Stimulated activated CD8-positive, alpha-beta memory T cell treated with anti-CD3 and anti-CD28 coated beads, Interleukin-4, amount 100 ng/mL, for 24 hours (primary cell): ENCODE measurements at regions not wholly inside any gene's neighbourhood (a gene's known extent, or its start where the extent isn't known, plus 50 kb on each side); places are given as distances from the start of the nearest gene placed in this dataset.
A peak's percentile ranks its signal among the peaks of the same experiment; 100 is the strongest.

ENCODE experiments used
- DNase-seq: peaks from one replicate; pipeline ENCODE4 v3.0.0-alpha.2; 2020; ENCODE audit warnings: low read depth

DNA sequence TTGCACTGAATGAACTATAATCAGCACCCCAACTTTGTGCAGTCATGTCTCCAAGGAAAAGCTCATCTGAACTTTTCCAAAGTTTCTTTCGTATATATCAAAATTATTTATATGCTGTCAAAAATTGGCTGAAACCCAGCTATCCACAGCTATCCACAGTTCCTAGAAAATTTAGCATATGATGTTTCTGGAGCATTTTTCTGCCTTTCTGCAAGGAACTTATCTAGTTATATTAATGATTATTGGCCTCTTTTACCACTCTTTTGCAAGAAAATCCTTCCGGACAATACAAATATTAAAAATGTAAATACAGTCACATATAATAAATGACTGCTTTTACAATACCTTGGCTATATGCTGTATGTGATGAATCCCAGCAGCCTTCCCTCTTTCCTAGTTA, 270.2 kb downstream of the TMEM167A start:
- DNase-seq = no peak

DNA sequence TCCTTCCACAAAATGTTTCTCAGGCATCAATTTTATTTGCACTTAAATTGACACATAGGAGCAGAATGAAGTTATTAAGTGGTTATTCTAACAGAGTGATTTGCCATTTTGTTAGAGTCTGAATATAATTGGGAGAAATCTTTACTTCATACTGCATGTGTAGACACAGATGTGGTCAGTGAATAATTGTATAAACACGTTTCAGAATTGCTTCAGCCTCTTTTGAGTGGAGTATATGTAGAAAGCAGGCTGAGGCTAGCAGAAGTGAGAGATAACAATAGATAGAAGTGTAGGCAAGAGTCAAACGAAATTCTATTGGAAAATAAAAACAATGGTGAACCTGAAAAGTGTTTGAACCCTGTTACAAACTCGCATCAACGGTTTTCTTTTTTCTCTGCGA, 270.7 kb downstream of the TMEM167A start:
- no peak for DNase-seq

- DNase-seq = no peak
These were observed 273.0 kb downstream of the TMEM167A start for GRCh38 chr5:82804155-82804690.

DNA sequence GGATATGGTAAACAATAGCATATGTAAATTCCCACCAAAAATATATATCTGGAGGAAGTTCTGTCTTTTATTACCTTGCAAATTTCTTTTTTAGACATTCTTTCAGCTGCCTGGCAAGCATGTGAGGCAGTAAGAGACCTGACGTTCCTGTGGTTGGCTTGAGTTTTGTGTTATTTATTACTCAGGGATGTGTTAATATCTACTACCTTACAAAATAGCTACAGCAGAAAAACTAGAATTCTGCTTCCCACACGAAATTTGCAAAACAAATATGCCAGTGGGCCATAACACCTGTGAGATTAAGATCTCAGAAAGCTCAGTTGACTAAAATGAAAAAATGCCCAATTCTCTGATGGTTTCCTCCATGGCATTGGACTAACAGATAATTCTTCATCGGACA, 274.2 kb downstream of the TMEM167A start:
- DNase-seq = no peak

DNA sequence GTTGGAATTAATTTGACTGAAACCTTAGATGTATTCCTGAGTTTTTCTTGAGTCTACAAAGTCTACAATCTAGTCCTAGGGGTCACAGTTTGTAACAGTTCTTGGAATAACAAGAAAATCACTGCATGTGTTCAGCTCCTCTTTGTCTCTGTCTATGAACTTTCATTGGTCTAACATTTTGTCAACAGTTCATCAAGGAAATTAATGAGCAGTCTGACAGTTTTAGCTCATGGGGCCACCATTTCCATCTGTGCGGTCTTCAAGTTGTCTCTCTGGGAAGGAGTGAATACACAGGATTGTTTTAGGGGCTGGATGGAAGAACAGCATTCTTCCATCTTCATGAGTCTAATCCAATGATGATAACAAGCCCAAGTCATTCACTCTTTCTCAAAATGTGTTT, 276.4 kb downstream of the TMEM167A start:
- DNase-seq = no peak

GRCh38 chr5:82799361-82800077, 277.7 kb downstream of the TMEM167A start:
- no peak for DNase-seq

DNA sequence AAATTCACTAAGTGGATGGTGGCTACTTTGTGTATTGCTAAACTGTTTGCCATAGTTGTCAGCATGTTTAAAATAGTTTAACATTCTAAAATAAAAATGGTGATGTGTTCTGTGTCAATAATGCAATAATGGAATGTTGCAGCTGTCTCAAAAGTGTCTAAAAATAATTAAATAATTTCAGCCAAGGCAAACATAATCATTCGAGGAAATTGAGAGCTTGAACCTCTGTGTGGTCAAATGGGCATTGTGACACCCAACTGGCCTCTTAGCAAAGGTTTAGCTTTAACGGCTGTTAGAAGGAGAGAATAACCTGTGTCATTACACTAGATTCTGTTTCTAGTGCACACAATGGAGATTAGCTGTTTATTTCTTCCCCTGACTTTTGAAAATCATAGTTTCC, 278.5 kb downstream of the TMEM167A start:
- no peak for DNase-seq

DNA sequence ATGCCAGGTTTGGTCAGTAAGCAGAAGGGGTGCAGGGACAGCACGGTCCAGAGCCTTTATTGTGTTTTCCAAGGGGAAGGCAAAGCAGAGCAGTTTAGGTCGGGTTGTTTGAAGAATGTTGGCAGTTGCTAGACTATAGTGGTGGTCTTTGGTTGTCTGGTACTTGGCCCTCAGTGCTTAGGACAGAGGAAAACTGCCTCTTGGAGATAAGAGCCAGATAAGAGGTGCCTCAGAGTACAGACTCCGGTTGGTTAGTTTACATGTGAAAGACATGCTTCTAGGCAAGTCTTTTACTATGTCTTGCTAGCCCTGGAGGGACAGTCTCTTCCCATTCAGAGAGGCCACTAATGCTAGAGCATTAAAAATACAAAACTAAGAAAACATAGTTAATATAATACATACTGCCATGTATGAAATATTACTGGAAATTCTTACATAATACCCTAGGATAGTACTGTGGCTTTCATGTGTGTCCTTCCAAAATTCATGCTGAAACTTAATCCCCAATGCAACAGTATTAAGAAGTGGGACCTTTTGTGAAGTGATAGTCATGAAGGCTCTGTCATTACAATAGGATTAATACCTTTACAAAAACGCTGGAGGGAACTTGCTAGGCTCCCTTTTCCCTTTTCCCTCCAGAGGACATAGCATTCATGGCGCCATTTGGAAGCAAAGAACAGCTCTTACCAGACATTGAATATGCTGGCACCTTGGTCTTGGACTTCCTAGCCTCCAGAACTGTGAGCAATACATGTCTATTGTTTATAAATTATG, 280.4 kb downstream of the TMEM167A start:
- DNase-seq = no peak

GRCh38 chr5:82794876-82795275, 282.3 kb downstream of the TMEM167A start:
- DNase-seq = no peak

DNA sequence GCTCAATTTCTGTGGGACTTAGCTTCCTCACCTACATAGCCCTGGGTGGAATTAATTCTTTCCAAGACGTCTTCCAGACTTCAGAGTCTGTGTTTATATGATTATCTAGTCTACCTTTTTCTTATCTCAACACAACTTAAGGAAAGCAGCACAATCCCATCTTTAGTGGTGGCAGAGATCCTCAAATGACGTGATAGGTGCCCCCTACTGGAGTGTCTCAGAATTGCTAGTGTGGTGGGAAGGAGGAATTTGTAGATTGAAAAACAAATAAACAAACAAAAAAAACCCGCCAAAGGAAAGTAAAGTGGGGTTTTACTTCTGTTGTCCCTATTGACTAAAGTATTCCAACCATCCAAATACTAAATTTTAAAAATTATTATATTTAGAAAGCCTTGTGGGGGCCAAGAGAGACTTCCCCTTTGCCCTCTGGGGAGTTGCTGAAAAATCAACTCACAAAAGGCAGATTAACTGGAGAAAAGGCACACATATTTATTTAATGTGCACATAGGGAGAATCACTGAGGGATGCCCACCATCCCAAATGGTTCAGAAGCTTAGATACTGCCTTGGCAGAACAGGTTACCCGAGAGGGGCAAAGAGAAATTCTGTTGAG, 283.3 kb downstream of the TMEM167A start:
- peak; percentile 19 for DNase-seq

GRCh38 chr5:82792096-82792495, 285.1 kb downstream of the TMEM167A start:
- DNase-seq = no peak

DNA sequence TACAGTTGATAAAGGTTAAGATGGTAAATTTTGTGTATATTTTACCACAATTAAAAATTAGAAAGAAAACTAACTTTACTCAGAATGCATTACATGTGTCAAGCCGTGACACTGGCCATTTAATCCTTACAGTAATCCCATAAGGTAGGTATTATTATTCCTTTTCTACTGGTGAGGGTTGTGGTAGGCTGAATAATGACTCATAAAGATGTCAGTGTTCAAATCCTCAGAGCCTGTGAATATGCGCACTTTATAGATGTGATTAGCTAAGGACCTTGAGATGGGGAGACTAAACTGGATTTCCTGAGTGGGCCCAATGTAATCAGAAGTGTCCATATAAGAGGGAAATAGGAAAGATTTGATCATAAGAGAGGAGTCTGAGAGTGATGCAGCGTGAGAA, 288.1 kb downstream of the TMEM167A start:
- no peak for DNase-seq

DNA sequence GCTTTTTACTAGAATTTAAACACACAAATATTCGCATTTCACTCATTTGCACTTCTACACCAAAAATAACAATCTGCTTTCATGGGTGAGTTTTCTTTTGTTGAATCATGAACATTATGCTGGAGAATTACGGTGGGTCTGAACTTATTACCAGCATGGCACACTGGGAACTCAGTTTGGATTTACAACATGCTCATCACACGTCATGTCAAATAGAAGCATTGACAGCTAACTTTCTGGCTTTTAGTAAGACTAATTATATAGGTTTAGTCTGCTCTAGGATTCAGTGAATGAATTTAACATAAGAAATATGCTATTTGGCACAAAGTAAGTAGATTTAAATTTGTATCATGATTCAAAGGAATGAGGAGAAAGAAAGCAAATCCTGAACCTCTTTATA, 290.4 kb downstream of the TMEM167A start:
- DNase-seq = no peak

- no peak for DNase-seq
These were observed 291.2 kb downstream of the TMEM167A start for GRCh38 chr5:82785882-82786509.

DNA sequence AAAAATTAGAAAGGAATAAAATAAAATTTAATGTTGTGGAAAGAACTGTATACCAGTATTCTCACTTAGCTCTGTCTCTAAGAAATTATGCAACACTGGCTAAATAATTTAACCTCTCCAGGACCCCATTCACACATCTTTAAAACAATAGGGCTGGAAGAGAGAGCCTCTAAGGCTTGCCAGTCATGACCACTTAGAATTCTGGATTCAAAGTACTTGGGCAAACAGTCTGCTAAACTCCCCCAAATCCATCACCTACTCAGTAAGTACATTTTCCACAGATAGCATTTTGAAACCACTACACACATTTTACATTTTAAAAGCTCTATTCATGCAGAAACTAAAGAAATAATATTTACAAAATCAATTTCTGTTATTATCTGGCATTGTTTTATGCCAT, 291.7 kb downstream of the TMEM167A start:
- no peak for DNase-seq

GRCh38 chr5:82784521-82784920, 292.7 kb downstream of the TMEM167A start:
- no peak for DNase-seq

- no peak for DNase-seq
These were observed 300.1 kb downstream of the TMEM167A start for GRCh38 chr5:82777106-82777505.

- DNase-seq = no peak
These were observed 304.9 kb downstream of the TMEM167A start for GRCh38 chr5:82772281-82772680.

DNA sequence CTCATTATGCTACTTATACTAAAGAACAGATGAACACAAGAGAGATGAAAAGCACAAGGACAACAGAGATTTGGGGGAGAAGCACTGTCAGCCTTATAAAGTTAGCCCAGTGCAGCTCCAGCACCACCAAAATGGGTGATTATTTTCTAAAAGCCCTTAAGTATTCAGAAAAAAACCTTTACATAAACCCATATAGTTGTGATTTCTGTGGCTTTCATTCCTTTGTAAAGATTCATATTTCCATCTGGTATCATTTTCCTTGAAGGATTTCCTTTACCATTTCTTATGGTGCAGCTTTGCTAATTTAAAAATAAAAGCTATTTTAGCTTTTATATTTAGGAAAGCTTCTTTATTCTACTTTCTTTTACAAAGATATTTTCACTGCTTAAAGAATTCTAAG, 311.0 kb downstream of the TMEM167A start:
- DNase-seq = no peak

GRCh38 chr5:82765765-82766164, 311.4 kb downstream of the TMEM167A start:
- no peak for DNase-seq

DNA sequence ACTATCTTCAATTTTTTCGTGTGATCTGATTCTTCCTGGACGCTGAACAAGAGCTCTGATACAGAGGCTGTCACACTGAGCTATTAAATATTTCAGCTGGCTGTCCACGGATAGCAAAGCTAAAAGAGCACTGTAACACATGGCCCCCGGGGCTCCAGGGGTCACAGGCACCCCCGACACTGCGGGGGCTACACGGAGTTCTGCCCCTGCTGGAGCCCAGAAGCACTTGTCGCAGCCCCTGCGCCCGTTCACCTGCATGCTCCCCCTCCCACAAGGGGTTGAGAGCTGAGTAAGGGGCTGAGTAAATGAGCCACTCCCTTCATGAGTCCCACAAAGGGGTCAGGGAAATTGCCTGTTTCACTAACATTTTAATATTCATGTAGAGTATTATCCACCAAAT, 316.3 kb downstream of the TMEM167A start:
- DNase-seq = no peak

DNA sequence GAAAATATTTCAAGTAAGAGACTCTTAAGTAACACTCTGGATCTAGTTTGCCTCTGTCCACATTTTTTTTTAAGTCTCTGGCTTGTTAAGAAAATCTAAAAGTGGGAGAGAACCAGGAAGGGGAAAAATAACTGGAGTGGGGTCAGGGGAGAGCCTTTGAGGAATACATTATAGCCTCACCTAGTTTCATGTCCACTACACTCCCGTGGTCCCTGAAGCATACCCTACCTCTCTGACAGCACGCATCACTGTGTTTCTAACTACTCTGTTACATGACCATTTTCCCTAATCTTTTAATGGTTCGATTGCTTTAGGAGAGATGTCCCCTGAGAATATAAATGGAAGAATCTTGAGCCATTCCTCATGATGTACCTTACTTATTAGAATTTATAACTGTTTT, 318.3 kb downstream of the TMEM167A start:
- no peak for DNase-seq

GRCh38 chr5:82754759-82755158, 322.4 kb downstream of the TMEM167A start:
- DNase-seq = no peak
